NCI-H2171 treated with DMSO at 0.1 percent for 48 hours (cell line): ENCODE measurements at regions not wholly inside any gene's neighbourhood (a gene's known extent, or its start where the extent isn't known, plus 50 kb on each side); places are given as distances from the start of the nearest gene placed in this dataset.

Experiments
- DNase-seq: peaks from one replicate; lab custom pipeline; 2025; lab: John Stamatoyannopoulos, UW

DNA sequence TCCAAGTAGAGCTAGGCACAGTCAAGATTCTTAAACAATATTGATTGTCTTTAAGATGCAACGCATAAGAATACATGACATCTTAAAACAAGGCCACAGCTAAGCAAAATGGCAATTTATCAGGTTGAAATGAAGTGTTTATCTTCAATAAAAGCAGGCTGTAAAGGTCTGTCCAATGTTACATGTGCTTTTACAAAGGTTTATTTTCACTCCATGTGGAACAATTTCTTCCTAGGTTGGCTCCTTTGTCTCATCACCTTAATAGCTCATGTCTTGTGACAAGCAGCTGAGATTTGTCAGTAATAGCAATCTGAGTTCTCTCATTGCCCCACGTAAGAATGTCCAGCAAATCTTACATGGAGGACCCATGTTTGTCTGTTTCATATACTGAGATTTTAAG is 437.6 kb downstream of the GPAM start:
- DNase-seq: no peak

DNA sequence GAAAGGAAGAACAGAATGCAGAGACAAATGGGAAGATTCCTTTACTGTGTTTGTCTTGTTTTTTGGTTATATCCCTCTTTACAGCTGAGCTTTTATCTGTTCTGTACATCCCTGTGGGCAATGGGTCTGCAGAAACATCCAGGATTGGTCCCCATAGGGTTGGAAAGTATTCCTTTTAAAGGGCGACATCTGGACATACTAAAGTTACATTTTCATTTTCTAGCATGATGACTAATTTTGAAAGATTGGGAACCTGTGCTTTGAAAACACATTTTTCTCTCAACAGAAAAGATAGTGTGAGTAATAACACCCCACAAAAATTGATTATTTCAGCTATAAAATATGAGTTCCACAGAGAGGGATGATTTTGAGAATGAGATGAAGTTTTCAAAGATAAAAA is 435.8 kb downstream of the GPAM start:
- DNase-seq: no peak

DNA sequence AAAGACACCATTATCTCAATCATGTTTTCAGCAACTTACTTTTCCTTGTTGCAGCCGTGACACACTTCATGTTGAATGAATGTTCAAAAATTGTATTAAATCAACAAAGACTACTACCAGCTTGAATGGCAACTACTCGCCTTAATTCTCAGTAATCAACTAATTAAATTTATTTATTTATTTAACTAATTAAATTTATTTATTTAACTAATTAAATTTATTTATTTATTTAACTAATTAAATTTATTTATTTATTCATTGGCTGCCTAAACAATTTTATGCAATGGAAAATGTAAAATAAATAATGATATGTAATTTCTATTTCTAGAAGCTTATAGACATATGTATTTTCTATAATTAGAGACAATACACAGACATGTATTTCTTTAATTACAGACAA is 435.4 kb downstream of the GPAM start:
- DNase-seq: no peak

DNA sequence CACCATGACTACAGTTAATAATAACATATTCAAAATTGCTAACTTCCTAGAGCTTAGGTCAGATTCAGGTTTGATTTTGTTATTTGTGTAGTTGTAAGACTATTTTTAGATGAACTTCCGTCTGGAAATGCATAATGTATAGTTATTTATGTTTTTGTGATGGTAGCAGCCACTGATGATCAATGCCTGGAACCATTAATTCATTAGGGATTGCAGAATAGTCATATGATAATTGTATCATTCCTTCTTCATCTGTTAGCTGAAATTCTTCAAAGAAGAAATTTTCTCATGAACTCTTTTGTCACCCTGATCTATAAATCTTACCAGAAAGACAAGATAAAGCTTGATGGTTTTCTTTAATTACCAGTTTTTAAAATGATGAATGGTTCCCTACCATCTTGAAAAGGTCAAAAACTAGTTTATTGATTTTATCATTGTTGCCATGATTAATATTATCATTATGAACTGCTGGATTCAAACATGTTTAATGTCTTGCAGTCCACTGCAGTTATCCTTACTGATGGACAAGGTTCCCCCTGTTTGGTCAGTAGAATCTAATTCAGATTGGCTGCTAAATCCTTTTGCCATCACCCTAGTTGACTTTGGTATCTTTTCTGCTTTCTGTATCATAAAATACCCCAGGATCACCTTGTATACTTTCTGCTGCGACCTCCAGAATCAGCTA is 433.3 kb downstream of the GPAM start:
- DNase-seq: no peak

DNA sequence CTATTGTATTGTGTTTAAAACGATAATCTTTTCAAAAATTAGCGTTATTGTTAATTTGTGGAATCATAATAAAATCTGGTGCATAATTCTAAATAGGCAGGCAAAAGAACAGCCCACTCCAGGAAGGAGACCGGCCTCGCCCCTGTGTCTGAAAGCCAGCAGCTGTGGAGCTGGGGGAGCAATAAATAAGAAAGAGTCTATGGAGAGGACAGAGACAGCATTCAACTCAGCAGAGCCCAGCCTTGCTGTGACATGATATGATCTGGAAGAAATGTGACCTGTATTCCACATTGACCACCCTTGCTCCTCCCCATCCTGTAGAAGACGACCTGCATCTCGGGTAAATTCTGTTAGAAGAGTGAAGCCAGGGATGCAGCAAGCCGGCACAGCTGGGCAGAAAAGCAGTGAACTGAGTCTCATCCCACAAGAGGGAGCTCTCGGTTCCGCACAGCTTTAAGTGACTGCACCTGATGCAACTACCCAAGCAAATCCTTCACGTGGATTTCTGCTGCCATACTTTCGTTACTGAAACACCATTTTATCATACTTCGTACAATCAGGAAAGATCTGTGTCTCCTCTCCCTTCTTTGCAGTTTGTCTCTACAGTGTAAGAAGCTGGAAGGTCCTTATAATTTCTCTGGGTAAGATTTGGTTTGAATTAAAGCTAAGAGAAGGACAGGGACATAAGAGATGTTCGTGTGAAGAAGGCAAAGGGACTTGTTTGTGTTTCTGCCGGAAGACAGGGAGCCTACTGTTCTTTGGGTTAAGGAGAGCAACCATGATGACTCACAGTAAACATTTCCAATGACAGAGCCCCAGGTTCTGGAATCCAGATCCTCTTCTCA is 427.1 kb downstream of the GPAM start:
- DNase-seq: peak; percentile 1

DNA sequence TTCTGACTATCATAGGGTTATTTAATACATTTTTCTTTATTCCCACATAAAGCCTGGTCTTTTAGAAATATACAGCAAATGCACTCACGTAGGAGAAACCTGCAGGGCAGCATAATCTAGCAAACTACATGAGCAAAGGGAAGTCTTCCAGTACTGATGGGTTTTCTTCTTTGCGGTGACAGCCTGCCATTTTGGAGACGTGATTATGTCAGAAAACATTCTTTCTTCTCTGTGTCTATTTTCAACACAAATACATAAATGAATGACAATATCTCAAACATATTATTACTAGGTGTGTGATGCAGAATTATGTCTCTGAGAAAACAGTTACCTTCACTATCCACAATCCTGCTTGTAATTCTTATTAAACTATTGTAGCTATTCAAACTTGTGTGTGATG is 425.0 kb downstream of the GPAM start:
- DNase-seq: no peak

DNA sequence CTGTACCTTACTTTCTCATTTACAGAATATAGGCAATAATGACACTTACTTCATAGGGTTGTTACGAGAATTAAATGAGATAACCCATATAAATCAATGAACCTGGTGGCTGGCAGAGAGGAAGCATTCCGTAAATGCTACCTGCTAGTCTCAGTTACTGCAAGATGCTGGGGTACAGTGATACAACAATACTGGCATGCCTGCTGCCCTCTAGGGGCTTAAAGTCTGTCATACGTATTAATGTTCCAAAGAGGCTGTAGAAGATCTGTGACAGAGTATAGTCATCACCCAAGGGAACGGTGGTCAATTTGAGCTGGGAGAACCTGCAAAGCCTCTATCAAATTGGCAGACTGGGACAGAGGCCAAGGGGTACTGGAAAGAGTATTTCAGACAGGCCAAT is 421.5 kb downstream of the GPAM start:
- DNase-seq: no peak

DNA sequence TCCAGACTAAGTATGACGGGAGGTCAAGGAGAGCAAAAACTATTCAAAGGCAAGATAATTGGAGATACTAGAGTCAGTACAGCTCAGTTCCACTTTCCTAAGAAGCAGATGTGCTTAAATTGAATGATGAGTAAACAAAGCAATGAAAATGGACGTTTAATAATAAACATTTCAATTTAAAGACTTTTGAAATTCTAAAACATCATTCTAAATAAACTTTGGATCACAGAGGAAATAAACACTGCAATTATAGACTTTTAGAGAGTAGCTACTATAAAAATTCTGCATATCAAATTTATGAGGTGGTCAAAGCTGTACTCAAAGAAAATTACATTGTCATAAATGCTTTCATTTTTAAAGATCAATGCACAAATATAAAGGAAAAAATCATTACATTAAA is 418.3 kb downstream of the GPAM start:
- no peak for DNase-seq

DNA sequence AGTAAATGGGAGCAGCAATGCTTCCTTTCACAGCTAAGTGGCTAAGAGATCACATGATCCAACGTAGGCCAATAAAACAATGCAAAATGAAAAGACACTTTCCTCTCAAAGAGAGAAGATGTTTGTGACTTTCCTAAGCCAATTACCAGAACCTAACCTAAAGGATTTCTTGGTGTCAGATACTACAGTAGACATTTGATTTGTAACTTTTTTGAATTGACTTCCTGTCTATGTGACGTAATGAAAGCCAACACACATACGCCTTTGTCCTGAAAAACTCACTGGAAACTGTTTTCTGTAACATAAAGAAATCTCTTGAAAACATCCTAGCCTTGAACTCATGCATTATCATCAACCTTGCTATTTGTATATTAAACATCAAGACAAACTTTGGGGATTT is 417.1 kb downstream of the GPAM start:
- DNase-seq: no peak

DNA sequence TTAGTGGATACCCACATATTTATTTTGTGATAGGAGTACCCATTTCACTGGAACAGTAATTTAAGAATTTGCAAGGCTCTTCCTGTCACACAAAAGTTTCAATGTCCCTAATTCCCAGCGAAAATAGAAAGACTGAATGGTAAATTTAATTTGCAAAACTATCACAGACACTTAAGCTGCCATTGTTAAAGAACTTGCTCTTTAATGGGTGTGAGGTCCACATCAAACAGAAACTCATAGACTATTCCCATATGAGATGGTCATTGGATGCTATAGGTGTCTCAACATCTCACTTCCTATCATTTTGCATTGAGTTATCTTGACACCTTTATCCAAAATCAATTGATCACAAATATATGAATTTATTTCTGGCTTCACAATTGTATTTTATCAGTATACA is 415.9 kb downstream of the GPAM start:
- no peak for DNase-seq

DNA sequence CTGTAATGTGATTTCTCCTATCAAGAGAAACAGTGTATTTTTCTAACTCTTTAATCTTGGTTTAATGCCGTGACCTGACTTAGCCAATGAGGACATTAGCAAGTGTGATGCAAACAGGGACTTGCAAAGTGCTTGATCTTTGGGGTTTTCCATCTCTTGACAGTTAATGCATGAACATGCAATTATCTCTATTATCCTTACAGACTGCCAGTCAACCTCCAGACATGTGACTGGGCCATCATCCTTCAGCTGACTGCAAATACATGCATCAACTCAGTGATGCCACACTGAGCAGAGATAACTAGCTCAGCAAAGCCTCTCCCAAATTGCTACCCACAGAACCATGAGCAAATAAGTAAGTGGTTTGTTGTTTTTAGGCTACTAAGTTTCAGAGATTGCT is 409.6 kb downstream of the GPAM start:
- DNase-seq: no peak

DNA sequence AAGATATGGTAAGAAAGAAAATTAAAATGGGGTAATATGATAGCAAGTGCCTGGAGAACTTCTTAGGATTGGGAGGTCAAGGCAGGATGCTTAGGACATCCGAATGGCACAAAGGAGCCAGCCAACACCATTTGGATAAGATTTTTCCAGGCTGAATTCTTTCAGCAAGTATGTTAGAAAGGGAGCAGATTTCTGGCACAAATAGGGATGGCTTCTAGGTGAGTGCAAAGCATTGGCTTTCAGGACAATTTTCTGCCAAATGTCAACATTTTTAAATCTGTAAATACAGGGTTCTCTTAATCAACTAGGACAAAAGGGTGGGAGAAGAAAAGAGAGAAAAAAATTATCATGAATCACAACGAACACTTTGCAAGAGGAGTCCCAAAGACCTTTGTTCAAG is 409.1 kb downstream of the GPAM start:
- DNase-seq: no peak

DNA sequence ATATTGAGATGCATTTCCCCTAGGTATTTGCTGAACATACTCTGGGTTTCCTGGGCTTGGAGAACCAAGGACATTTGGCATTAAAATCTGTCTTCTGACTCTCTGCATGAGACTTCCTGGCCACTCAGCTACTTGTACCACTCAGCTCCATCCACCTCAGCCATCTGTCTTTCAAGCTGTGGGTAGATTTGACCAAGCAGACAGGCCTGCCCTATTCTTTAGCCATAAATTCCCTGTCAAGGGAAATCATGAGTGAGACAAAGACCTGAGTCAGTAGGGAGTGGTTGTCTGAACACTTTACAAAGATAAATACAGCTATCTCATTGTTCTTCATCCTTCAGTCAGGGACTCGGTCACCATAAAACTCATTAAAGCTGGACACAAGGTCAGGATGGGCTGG is 399.1 kb downstream of the GPAM start:
- DNase-seq: no peak

DNA sequence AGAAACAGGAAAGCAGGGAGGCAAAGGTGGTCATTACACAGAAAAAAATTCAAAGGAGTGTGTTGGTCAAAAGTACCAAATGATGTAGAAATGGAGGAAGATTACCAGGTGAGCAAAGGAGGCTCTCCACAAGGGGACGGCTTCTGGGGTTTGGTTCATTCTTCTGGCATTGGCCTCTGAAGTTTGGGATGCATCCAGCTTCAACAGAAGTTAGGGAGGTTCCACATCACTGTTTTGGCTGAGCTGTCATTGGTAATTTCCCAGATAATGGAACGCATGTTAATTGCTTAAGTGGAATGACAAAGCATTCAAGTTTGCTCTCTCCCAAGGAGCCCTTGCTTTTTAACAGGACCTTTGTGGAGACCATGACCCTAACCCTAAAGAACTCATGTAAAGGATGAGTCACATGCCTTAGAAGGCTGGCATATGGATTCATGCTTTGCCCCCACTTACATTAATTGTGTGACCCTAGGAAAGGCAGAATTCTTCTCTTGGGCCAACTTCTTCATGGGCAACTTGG is 398.6 kb downstream of the GPAM start:
- no peak for DNase-seq

DNA sequence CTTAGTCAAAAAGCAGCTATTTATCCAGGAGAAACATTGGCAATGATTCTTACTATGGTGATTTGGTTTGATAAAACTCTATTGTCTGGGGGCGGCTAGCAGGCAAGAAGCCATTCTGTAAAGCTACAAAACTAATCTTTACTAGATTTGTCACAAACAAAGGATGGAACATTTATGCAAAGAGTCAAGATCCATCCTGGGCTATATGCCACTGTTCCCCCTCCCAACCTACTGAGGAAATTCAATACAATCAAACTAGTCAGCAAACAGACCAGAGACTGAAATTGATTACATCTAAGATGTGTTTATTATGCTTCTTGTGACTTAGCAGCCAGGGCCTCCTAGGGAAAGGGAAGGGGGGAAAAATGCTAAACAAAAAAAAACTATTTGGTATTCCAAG is 397.6 kb downstream of the GPAM start:
- no peak for DNase-seq

DNA sequence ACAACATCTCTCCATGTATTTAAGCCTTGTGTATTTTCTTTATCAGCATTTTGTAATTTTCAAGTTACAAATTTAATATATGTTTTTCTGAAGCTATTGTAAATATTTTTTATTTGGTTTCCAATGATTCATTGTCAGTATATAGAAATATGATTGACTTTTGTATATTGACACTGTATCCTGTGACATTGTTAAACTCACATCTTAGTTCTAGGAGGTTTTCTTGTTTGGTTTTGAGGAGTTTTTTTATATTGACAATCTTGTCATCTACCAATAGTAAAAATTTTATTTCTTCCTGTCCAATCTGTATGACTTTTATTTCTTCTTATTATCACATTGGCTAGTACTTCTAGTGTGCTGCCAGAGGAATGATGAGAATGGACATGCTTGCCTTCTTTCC is 393.7 kb downstream of the GPAM start:
- DNase-seq: no peak

DNA sequence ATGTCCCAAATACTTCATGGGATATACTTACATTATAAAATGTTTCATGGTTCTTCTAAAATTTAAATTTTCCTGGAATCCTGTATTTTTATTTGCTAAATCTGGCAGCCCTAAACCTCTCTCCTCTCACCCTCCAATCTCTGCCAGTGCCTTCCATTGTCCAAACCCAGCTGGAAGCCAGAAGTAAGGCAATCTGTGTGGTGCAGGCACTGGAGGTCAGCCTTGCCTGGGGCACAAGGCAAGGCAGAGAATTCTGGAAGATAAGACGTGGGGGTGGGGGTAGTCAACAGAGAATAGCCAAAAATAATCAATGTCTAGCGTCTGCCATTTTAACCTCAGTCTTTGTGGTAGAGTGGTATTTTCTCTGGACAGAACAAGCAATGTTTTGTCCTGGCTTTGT is 381.7 kb downstream of the GPAM start:
- DNase-seq: no peak

DNA sequence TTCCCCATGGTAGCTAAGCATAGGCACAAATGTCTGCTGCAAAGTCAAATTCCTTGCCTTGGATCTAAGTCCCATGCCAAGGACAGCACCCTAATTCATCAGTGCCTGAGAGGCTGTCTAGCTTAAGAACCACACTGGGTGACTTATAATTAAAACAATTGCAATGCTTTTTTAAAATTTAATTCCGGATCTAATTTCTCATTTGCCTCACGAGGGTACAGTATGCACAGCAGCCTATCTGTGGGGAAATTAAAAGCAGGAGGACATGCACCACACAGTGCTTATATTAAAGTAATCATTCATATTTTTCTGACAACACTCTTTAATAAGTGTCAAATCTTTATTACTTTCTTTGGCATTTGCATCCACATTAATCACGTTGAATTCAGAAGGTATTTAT is 378.8 kb downstream of the GPAM start:
- DNase-seq: no peak

DNA sequence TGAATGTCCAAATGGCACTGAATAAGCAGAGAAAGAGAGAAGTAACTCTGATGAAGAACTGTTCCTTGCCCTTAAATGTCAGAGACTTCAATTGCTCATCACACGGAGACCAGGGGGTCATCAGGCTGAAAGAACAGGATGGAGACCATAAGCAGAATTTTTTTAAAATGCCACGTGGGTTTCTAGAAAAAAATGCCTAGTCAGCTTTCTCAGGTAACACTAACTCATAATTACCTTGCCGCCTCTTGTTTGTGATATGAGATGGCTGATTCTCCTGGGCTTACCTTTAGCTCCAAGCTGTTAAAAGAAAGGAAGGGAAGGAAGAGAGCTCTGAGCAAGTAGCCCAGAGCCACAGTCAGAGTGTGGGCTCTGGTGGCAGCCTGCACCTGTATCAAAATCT is 372.0 kb downstream of the GPAM start:
- DNase-seq: peak; percentile 0

DNA sequence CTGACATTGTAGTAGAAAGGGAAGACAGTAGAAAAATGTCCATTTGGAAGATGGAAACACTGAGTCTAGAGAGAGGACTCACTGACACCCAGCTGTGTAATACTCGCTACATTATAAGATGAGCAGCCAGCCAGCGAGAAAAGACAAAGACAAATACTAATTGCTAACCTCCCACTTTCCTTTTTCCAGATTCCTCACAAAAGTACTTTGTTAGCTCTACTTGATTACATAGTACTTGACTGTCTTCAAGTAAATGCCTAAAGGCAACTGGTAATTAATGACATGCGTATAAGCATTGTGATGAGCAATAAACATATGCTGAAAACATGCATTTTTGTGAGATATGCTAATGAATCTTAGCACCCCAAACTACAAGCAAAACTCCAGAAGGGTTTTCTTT is 363.1 kb downstream of the GPAM start:
- no peak for DNase-seq

DNA sequence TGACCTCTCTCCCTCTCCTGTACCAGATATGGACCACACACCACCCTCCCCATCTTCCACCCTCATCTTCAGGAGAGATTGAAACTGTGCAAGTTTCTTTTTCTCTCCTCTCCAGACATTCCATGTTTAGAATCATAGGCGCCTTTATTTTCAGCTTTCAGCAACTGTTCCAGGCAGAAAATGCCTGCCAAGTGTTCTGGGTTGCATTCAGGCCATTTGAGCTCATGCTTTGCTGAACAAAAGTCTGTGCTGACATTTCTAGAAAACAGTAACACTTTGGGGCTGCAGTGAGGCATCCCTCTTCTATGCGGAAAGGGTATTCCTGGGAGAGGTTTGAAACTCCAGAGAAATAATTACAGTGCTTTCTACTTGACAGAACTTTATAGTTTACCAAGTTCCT is 361.7 kb downstream of the GPAM start:
- no peak for DNase-seq

DNA sequence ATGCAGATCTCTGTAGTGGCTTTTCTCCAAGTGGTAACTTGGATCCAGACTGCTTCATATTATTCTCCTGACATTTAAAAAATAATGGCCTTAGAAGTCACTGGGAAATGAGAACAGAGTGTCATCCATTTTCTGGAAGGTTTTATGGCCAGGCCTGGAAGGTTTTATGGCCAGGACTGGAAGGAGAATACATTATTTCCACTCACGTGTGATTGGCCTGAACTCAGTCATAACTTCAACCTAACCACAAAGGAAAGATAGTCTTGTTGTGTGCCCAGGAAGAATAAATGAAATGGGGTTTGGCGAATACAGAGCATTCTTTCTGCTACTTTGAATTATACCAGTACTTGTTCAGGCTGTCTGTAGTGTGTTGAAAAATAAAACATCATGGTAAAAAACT is 360.9 kb downstream of the GPAM start:
- DNase-seq: no peak

DNA sequence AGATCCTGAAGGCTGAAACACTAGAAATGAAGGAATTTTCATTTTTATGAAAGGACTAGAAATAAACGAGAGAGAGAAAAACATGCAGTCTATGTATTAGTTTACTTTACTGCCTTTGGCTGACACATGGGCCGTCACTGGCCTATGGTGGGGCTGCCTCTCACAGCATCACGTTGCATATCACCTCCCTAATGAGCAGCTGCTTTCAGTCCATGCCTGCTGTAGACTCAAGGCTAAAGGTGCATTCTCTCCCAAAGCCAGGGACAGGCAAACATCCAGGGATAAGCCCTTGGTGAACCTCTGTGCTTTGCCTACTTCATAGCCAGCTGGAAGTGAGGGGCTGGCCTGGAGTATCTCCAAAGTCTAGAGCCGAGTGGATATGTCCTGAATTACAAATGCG is 359.4 kb downstream of the GPAM start:
- DNase-seq: no peak

DNA sequence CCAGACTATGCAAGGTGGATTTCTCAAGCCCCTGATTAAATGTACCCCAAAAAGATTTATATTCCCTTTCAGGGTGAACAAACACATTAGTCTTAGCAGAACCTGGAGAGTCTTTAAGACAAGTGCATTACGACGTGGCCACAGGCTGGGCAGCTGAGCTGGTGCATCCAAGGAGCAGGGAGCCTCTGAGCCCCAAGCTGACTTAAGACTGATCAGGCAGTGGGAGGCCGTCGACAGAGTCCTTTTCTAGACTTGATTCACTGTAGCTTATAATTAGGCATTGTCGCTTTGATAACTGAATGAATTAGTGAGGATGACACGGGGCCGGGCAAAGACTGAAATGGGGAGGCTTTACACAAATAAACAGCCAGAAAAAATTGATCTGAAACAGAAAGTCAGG is 353.2 kb downstream of the GPAM start:
- no peak for DNase-seq
